Cardiac muscle cell (in vitro differentiated cells and primary cell): ENCODE measurements at regions not wholly inside any gene's neighbourhood (a gene's known extent, or its start where the extent isn't known, plus 50 kb on each side); places are given as distances from the start of the nearest gene placed in this dataset.

ENCODE experiments used
- DNase-seq, 2 donors: peaks; one replicate each; pipeline versions ENCODE4 v3.0.0 to v3.0.0-alpha.2; 2010 to 2017; ENCODE audit warnings: low read depth in 1 of 2, low spot score in 1 of 2
- H3K27ac ChIP-seq: fragments of 200-600 bp; sonication (generic); 2 replicates; pipeline ENCODE4 v1.5.1; 2016
- H3K27me3 ChIP-seq: fragments of 200-600 bp; sonication (generic); 2 replicates; pipeline ENCODE4 v1.6.0; 2016; ENCODE audit warnings: control low read depth
- H3K36me3 ChIP-seq: fragments of 200-600 bp; sonication (generic); 2 replicates; pipeline ENCODE4 v1.5.1; 2016; ENCODE audit warnings: control low read depth
- H3K4me1 ChIP-seq: fragments of 200-600 bp; sonication (generic); 2 replicates; pipeline ENCODE4 v1.8.1; 2017; ENCODE audit warnings: low read depth, mild to moderate bottlenecking, mixed run types
- H3K4me3 ChIP-seq: fragments of 200-600 bp; sonication (generic); 2 replicates; pipeline ENCODE4 v1.5.1; 2016; ENCODE audit warnings: mild to moderate bottlenecking
- H3K9me3 ChIP-seq: fragments of 200-600 bp; sonication (generic); 2 replicates; pipeline ENCODE4 v1.5.1; 2017; ENCODE audit warnings: low read depth, mild to moderate bottlenecking, control low read depth
- TF ChIP-seq, protein P1 (sequence below): IDR thresholded peaks from 2 replicates; pipeline ENCODE4 v1.5.1; 2012; ENCODE audit warnings: low read depth, mild to moderate bottlenecking, low read length

GRCh38 chr10:110403593-110403992 is 94.1 kb upstream of the DUSP5 start:
- TF ChIP-seq, protein P1, sequence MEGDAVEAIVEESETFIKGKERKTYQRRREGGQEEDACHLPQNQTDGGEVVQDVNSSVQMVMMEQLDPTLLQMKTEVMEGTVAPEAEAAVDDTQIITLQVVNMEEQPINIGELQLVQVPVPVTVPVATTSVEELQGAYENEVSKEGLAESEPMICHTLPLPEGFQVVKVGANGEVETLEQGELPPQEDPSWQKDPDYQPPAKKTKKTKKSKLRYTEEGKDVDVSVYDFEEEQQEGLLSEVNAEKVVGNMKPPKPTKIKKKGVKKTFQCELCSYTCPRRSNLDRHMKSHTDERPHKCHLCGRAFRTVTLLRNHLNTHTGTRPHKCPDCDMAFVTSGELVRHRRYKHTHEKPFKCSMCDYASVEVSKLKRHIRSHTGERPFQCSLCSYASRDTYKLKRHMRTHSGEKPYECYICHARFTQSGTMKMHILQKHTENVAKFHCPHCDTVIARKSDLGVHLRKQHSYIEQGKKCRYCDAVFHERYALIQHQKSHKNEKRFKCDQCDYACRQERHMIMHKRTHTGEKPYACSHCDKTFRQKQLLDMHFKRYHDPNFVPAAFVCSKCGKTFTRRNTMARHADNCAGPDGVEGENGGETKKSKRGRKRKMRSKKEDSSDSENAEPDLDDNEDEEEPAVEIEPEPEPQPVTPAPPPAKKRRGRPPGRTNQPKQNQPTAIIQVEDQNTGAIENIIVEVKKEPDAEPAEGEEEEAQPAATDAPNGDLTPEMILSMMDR: no peak
- H3K27ac ChIP-seq: no peak overlapping the region
- no peaks in the 10 kb centered on the region for H3K36me3 ChIP-seq
- no peaks in the 10 kb centered on the region for H3K27me3 ChIP-seq
- H3K9me3 ChIP-seq: no peaks in the 10 kb centered on the region
- DNase-seq: no peak
- peaks cover 24% of the 10 kb centered on the region for H3K4me1 ChIP-seq
- no peak overlapping the region for H3K4me3 ChIP-seq

GRCh38 chr10:110404413-110404812 is 93.3 kb upstream of the DUSP5 start:
- H3K9me3 ChIP-seq: no peaks in the 10 kb centered on the region
- H3K27me3 ChIP-seq: no peaks in the 10 kb centered on the region
- no peak overlapping the region for H3K4me3 ChIP-seq
- H3K36me3 ChIP-seq: no peaks in the 10 kb centered on the region
- TF ChIP-seq, protein P1: no peak
- DNase-seq: no peak
- H3K4me1 ChIP-seq: peaks cover 24% of the 10 kb centered on the region
- H3K27ac ChIP-seq: no peak overlapping the region

- Histone ChIP-seq H3K27me3 (no peaks in the 10 kb centered on the region), H3K27ac (no peak overlapping the region), H3K36me3 (no peaks in the 10 kb centered on the region), H3K4me3 (no peak overlapping the region), H3K9me3 (no peaks in the 10 kb centered on the region), H3K4me1 (peaks cover 25% of the 10 kb centered on the region)
- TF ChIP-seq, protein P1: no peak
- no peak for DNase-seq
Observed at GRCh38 chr10:110404825-110405224, 92.9 kb upstream of the DUSP5 start.

- no peaks in the 10 kb centered on the region for H3K36me3 ChIP-seq
- no peak overlapping the region for H3K27ac ChIP-seq
- peaks cover 29% of the 10 kb centered on the region for H3K4me1 ChIP-seq
- no peak for DNase-seq
- no peaks in the 10 kb centered on the region for H3K27me3 ChIP-seq
- TF ChIP-seq, protein P1: no peak
- no peaks in the 10 kb centered on the region for H3K9me3 ChIP-seq
- no peak overlapping the region for H3K4me3 ChIP-seq
Observed at GRCh38 chr10:110405380-110405779, 92.3 kb upstream of the DUSP5 start.

DNA sequence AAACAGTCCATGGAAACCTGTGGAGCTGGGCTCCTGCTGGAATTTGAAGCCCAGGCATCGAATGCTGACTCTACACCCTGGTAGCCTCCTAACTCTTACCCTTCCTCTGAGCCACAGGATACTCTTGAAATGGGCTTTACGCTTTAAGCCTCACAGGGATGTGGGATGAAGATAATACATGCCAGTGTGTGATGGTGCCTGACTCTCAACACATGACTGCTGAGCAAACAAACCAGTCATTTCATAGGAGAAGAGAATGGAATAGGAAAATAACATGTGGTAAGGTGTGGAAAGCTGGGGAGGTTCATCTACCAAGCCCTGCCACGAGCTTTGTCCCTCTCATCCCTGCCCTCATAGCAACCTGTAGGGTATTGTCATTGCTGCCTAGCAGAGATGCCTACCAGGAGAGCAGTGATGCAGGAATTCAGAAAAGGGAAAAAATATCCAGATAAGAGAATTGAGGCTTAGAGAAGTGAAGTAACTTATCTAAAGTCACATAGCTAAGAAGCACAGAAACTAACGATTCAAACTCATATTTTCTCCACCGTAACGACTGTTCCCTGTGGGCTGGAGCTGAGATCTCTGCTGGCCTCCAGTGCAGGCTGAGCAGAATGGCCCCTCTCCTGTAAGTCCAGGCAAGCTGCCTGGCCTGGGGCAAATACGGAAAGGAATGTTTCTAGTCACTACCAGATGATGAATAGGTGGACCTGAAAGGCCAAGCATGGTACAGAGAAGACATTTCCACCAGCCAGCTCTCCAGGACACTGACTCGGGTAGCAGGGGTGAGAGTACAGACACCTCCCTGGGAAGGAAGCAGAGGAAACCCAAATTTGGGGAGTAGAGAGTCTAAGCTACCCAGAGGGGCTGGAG is 90.2 kb upstream of the DUSP5 start:
- H3K27ac ChIP-seq: no peak overlapping the region
- H3K4me1 ChIP-seq: peaks cover 42% of the 10 kb centered on the region
- no peaks in the 10 kb centered on the region for H3K36me3 ChIP-seq
- no peaks in the 10 kb centered on the region for H3K9me3 ChIP-seq
- H3K4me3 ChIP-seq: no peak overlapping the region
- H3K27me3 ChIP-seq: no peaks in the 10 kb centered on the region
- DNase-seq: no peak
- TF ChIP-seq, protein P1: no peak
